B cell (primary cell): ENCODE measurements at regions not wholly inside any gene's neighbourhood (a gene's known extent, or its start where the extent isn't known, plus 50 kb on each side); places are given as distances from the start of the nearest gene placed in this dataset.

Experiments used
- ATAC-seq: fragments of 200-7000 bp; cut with Tn5 transposase; one replicate; pipeline ENCODE4 v1.10.0; 2021; ENCODE audit warnings: low read depth, mild to moderate bottlenecking, moderate number of reproducible peaks, moderate library complexity
- CTCF ChIA-PET: fragments of 350-600 bp; sonication (Branson Sonifier 250); formaldehyde crosslinking; loops from one replicate; lab custom pipeline; 2021; ENCODE audit warnings: antibody characterized with exemption, inconsistent platforms; lab: Charles Lee
- POLR2A ChIA-PET: fragments of 350-600 bp; sonication (Branson Sonifier 250); formaldehyde crosslinking; loops from one replicate; lab custom pipeline; 2021; ENCODE audit warnings: antibody characterized with exemption; lab: Charles Lee
- DNase-seq: peaks from one replicate; pipeline ENCODE4 v3.0.0; 2013
- H2AFZ ChIP-seq: 2 replicates; pipeline ENCODE4 v1.6.1; 2012; ENCODE audit warnings: mild to moderate bottlenecking, low read depth, low read length; ENCODE audit not compliant: insufficient read depth, poor library complexity, severe bottlenecking
- H3K27ac ChIP-seq, 2 donors: 1 replicate in 1 of 2; 2 replicates in 1 of 2; pipeline ENCODE4 v1.5.1; 2012 to 2013; ENCODE audit warnings: low read length in 2 of 2, mild to moderate bottlenecking in 2 of 2, moderate library complexity in 1 of 2
- H3K27me3 ChIP-seq, 4 experiments: fragments of 200-600 bp in 1 of 4; sonication (generic) in 1 of 4; replicated peaks in 1 of 4; 1 replicate in 2 of 4; 2 replicates in 2 of 4; pipeline versions ENCODE4 v1.6.1 to v1.7.0; 2013 to 2016; ENCODE audit warnings: low read length in 3 of 4, mild to moderate bottlenecking in 2 of 4, mixed read lengths in 1 of 4, moderate library complexity in 1 of 4; ENCODE audit not compliant: insufficient read depth in 4 of 4, control insufficient read depth in 3 of 4; ENCODE audit errors: control extremely low read depth in 1 of 4
- H3K36me3 ChIP-seq, 2 experiments: replicated peaks in 1 of 2; 1 replicate in 1 of 2; 2 replicates in 1 of 2; pipeline versions ENCODE4 v1.6.1 to v1.7.1; 2013; ENCODE audit warnings: low read length in 1 of 2; ENCODE audit not compliant: insufficient read depth in 2 of 2, control insufficient read depth in 1 of 2; ENCODE audit errors: control extremely low read depth in 1 of 2, extremely low read depth in 1 of 2
- H3K4me1 ChIP-seq, 2 donors: fragments of 200-600 bp in 1 of 2; sonication (generic) in 1 of 2; 1 replicate in 1 of 2; 2 replicates in 1 of 2; pipeline versions ENCODE4 v1.5.1 to v1.6.1; 2013 to 2017; ENCODE audit warnings: low read length in 2 of 2; ENCODE audit not compliant: control insufficient read depth in 2 of 2, insufficient read depth in 2 of 2
- H3K4me2 ChIP-seq: replicated peaks from 2 replicates; pipeline ENCODE3; 2012; ENCODE audit warnings: mild to moderate bottlenecking, low read depth, low read length; ENCODE audit not compliant: poor library complexity, severe bottlenecking
- H3K4me3 ChIP-seq, 5 experiments: fragments of 200-600 bp in 1 of 5; sonication (generic) in 1 of 5; 1 replicate in 3 of 5; 2 replicates in 2 of 5; pipeline versions ENCODE4 v1.5.1 to v1.7.0; 2011 to 2016; ENCODE audit warnings: low read length in 4 of 5, mild to moderate bottlenecking in 4 of 5, low read depth in 2 of 5, control low read depth in 1 of 5, moderate library complexity in 1 of 5; ENCODE audit not compliant: insufficient read depth in 1 of 5; ENCODE audit errors: control extremely low read depth in 1 of 5, extremely low read depth in 1 of 5
- H3K79me2 ChIP-seq: fragments of 200-600 bp; sonication (generic); one replicate; pipeline ENCODE4 v1.6.0; 2016; ENCODE audit warnings: low read length; ENCODE audit not compliant: control insufficient read depth, insufficient read depth
- H3K9ac ChIP-seq: fragments of 200-600 bp; sonication (generic); 2 replicates; pipeline ENCODE4 v1.6.1; 2017; ENCODE audit warnings: mild to moderate bottlenecking, low read length, moderate library complexity
- H3K9me3 ChIP-seq, 3 donors: one replicate each; pipeline versions ENCODE4 v1.6.1 to v1.7.1; 2013; ENCODE audit warnings: low read length in 2 of 3; ENCODE audit not compliant: control insufficient read depth in 2 of 3, insufficient read depth in 1 of 3; ENCODE audit errors: control extremely low read depth in 1 of 3
- H4K20me1 ChIP-seq: 2 replicates; pipeline ENCODE4 v1.6.0; 2012; ENCODE audit warnings: mild to moderate bottlenecking, low read length; ENCODE audit not compliant: insufficient read depth, control insufficient read depth, poor library complexity, severe bottlenecking
- H3K27ac Mint-ChIP-seq: one replicate; pipeline ENCODE4 v1.8.0; 2021; ENCODE audit warnings: mixed read lengths
- H3K27me3 Mint-ChIP-seq: one replicate; pipeline ENCODE4 v1.8.0; 2021; ENCODE audit warnings: mixed read lengths
- H3K4me1 Mint-ChIP-seq: one replicate; pipeline ENCODE4 v1.8.0; 2021; ENCODE audit warnings: mixed read lengths
- H3K4me3 Mint-ChIP-seq: one replicate; pipeline ENCODE4 v1.8.0; 2021; ENCODE audit warnings: mixed read lengths
- H3K9me3 Mint-ChIP-seq: one replicate; pipeline ENCODE4 v1.8.0; 2022; ENCODE audit warnings: mixed read lengths; ENCODE audit not compliant: insufficient read depth
- CTCF ChIP-seq: fragments of 200-600 bp; IDR thresholded peaks from one replicate; pipeline ENCODE4 v1.8.0; 2022; ENCODE audit warnings: antibody characterized with exemption, mild to moderate bottlenecking
- EZH2 ChIP-seq: IDR thresholded peaks from 2 replicates; pipeline ENCODE4 v1.6.1; 2012; ENCODE audit warnings: borderline replicate concordance, low read depth, mild to moderate bottlenecking, moderate library complexity, low read length; ENCODE audit not compliant: insufficient read depth, poor library complexity, severe bottlenecking
- WGBS: methylation state at CpG from one replicate; pipeline ENCODE4 v1.1.5; 2013; ENCODE audit warnings: missing lambda C conversion rate; ENCODE audit not compliant: insufficient coverage; 5-methylcytosine and 5-hydroxymethylcytosine counted together
- intact Hi-C: fragments of 100-400 bp; cut with micrococcal nuclease; formaldehyde crosslinking; loops from one replicate; pipeline ENCODE4 v1.10.0; 2022

- Histone ChIP-seq H3K4me1 (peaks cover 0 to 4% of the 10 kb centered on the region in 2 donors), H3K27me3 (peaks cover 0 to 3% (median 0%) of the 10 kb centered on the region in 4 experiments), H3K79me2 (no peaks in the 10 kb centered on the region), H3K4me3 (no peak overlapping the region), H3K9ac (no peak overlapping the region), H3K36me3 (no peaks in the 10 kb centered on the region), H3K9me3 (peaks cover 0 to 2% (median 0%) of the 10 kb centered on the region in 3 donors), H4K20me1 (no peaks in the 10 kb centered on the region), H2AFZ (no peak overlapping the region), H3K4me2 (no peak overlapping the region), H3K27ac (no peak overlapping the region)
- no peak overlapping the region for H3K4me3 Mint-ChIP-seq
- ChIA-PET POLR2A (no interaction called here), CTCF (no interaction called here)
- TF ChIP-seq CTCF (no peak), EZH2 (no peak)
- peaks cover 4% of the 10 kb centered on the region for H3K4me1 Mint-ChIP-seq
- H3K9me3 Mint-ChIP-seq = no peaks in the 10 kb centered on the region
- H3K27ac Mint-ChIP-seq = no peak overlapping the region
- DNase-seq = no peak
- no peak for ATAC-seq
- intact Hi-C loops = no loop called here
- peaks cover 19% of the 10 kb centered on the region for H3K27me3 Mint-ChIP-seq
Observed at GRCh38 chr11:13848031-13848430, 114.5 kb upstream of the SPON1 start.

GRCh38 chr11:13850231-13851005 lies 112.1 kb upstream of the SPON1 start:
- Histone ChIP-seq H3K36me3 (no peaks in the 10 kb centered on the region), H2AFZ (peak overlapping the region; percentile 28), H3K27me3 (peaks cover 0 to 3% (median 0%) of the 10 kb centered on the region in 4 experiments), H3K79me2 (no peaks in the 10 kb centered on the region), H4K20me1 (no peaks in the 10 kb centered on the region), H3K9ac (no peak overlapping the region), H3K27ac (no peak overlapping the region), H3K4me2 (no peak overlapping the region), H3K4me3 (no peak overlapping the region), H3K9me3 (peaks cover 0 to 2% (median 0%) of the 10 kb centered on the region in 3 donors), H3K4me1 (peaks cover 0 to 4% of the 10 kb centered on the region in 2 donors)
- H3K27me3 Mint-ChIP-seq = peaks cover 26% of the 10 kb centered on the region
- ChIA-PET POLR2A (no interaction called here), CTCF (no interaction called here)
- intact Hi-C loops = no loop called here
- no peak for DNase-seq
- no peak overlapping the region for H3K4me3 Mint-ChIP-seq
- no peaks in the 10 kb centered on the region for H3K9me3 Mint-ChIP-seq
- H3K4me1 Mint-ChIP-seq = peaks cover 4% of the 10 kb centered on the region
- no peak for ATAC-seq
- H3K27ac Mint-ChIP-seq = no peak overlapping the region
- WGBS = 22% methylated on average over 4 of the region's 5 CpGs
- TF ChIP-seq EZH2 (no peak), CTCF (no peak)
